ENCODE measurements at regions not wholly inside any gene's neighbourhood (a gene's known extent, or its start where the extent isn't known, plus 50 kb on each side); places are given as distances from the start of the nearest gene placed in this dataset.

- CTCF ChIA-PET: no interaction called here
- POLR2A ChIA-PET: no interaction called here
Observed at GRCh38 chr11:92276773-92277172, 52.2 kb downstream of the FAT3 start.

DNA sequence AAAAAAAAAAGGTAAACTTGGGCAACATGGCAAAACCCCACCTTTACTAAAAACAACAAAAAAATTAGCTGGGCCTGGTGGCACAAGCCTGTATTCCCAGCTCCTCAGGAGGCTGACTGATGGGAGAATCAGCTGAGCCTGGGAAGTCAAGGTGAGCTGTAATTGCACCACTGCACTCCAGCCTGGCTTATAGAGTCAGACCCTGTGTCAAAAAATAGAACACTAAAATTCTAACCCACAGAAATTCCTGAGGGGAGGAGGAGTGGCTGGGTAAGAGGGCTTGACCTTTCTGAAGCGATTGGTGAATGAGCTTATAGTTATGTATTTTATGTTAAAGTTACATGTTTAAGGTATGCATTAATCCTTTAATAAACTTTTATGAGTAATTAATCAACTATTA lies 53.3 kb downstream of the FAT3 start:
- H3K4me3 Mint-ChIP-seq: no peak overlapping the region
- POLR2A ChIA-PET: no interaction called here
- H3K4me1 Mint-ChIP-seq (ENCODE audit: low read depth): no peaks in the 10 kb centered on the region
- CTCF ChIA-PET: no interaction called here
- no peaks in the 10 kb centered on the region for H3K9me3 Mint-ChIP-seq (ENCODE audit: insufficient read depth)
- H3K27ac Mint-ChIP-seq: no peak overlapping the region
- DNase-seq: no peak
- no peaks in the 10 kb centered on the region for H3K36me3 Mint-ChIP-seq (ENCODE audit: low read depth)
- no peaks in the 10 kb centered on the region for H3K27me3 Mint-ChIP-seq (ENCODE audit: low read depth)
- no peak for ATAC-seq

More at GRCh38 chr11:92276773-92277172, 52.2 kb downstream of the FAT3 start:
- no peak overlapping the region for H3K27ac Mint-ChIP-seq
- no peak overlapping the region for H3K4me3 Mint-ChIP-seq
- H3K27me3 Mint-ChIP-seq (ENCODE audit: low read depth): no peaks in the 10 kb centered on the region
- H3K9me3 Mint-ChIP-seq (ENCODE audit: insufficient read depth): no peaks in the 10 kb centered on the region
- DNase-seq: no peak
- H3K36me3 Mint-ChIP-seq (ENCODE audit: low read depth): no peaks in the 10 kb centered on the region
- no peaks in the 10 kb centered on the region for H3K4me1 Mint-ChIP-seq (ENCODE audit: low read depth)
- no peak for ATAC-seq

DNA sequence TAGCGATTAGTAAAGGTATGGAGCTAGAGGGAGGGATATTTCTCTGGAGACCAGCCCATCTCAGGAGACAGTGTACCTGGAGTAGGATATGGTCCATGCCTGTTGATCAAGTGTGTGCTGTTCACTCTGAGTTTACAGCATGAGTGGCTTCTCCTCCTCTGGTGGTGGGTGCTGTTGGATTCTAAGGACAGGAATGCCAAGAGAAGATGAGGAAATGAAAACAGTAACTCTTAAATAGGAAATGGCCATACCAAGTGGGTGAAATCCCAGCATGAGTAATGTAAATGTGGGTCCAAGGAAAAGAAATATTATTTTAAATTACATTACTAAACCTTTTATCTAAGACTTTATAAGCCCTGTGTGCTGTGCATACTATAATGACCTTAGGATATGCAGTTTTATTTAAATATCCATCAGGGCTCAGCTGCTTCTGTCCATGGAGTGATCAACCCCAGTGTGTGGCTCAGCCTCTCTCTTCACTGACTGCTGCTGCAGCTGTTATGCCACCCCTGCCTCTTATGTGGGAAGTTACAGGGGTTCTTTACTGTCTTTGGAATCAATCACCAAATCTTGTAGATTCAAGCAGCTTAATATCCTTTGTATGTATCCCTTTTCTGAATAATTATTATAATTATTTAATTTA lies 54.3 kb downstream of the FAT3 start:
- Mint-ChIP-seq H3K9me3 (ENCODE audit: insufficient read depth) (no peaks in the 10 kb centered on the region), H3K27me3 (ENCODE audit: low read depth) (no peaks in the 10 kb centered on the region), H3K4me3 (no peak overlapping the region), H3K4me1 (ENCODE audit: low read depth) (no peaks in the 10 kb centered on the region), H3K27ac (no peak overlapping the region), H3K36me3 (ENCODE audit: low read depth) (no peaks in the 10 kb centered on the region)
- CTCF ChIA-PET: no interaction called here
- no peak for DNase-seq
- no peak for ATAC-seq
- POLR2A ChIA-PET: no interaction called here

GRCh38 chr11:92284107-92284506 lies 59.5 kb downstream of the FAT3 start:
- POLR2A ChIA-PET: no interaction called here
- CTCF ChIA-PET: no interaction called here
- Mint-ChIP-seq H3K27ac (no peak overlapping the region), H3K4me1 (ENCODE audit: low read depth) (no peaks in the 10 kb centered on the region), H3K27me3 (ENCODE audit: low read depth) (no peaks in the 10 kb centered on the region), H3K36me3 (ENCODE audit: low read depth) (no peaks in the 10 kb centered on the region), H3K4me3 (no peak overlapping the region), H3K9me3 (ENCODE audit: insufficient read depth) (no peaks in the 10 kb centered on the region)
- DNase-seq (no peak), ATAC-seq (no peak)

- Mint-ChIP-seq H3K36me3 (ENCODE audit: low read depth) (no peaks in the 10 kb centered on the region), H3K9me3 (ENCODE audit: insufficient read depth) (no peaks in the 10 kb centered on the region), H3K27ac (no peak overlapping the region), H3K4me1 (ENCODE audit: low read depth) (no peaks in the 10 kb centered on the region), H3K27me3 (ENCODE audit: low read depth) (no peaks in the 10 kb centered on the region), H3K4me3 (no peak overlapping the region)
- ChIA-PET CTCF (no interaction called here), POLR2A (no interaction called here)
- DNase-seq (no peak), ATAC-seq (no peak)
Observed at GRCh38 chr11:92284558-92284957, 59.9 kb downstream of the FAT3 start.

DNA sequence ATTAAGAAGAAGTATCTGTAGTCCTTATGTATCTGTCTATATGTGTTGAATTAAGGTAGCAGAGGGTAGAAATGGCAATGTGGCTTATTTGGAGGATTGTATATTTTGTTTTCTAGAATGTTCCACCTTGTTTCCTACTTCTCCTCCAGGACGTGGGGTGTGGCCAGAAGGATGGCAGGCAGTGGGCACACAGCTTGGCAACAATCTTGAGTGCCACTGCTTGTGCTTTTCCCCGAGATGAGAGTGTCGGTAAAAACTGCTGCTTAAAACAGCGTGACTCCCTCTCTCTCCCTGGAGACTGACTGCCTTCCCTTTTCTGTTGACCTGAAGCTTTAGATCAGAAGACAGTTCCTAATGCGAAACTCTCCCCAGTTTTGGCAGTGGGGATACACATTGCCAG lies 61.2 kb downstream of the FAT3 start:
- Mint-ChIP-seq H3K4me1 (ENCODE audit: low read depth) (no peaks in the 10 kb centered on the region), H3K9me3 (ENCODE audit: insufficient read depth) (no peaks in the 10 kb centered on the region), H3K4me3 (no peak overlapping the region), H3K36me3 (ENCODE audit: low read depth) (no peaks in the 10 kb centered on the region), H3K27ac (no peak overlapping the region), H3K27me3 (ENCODE audit: low read depth) (no peaks in the 10 kb centered on the region)
- ChIA-PET POLR2A (no interaction called here), CTCF (no interaction called here)
- ATAC-seq (no peak), DNase-seq (no peak)

- H3K27ac Mint-ChIP-seq: no peak overlapping the region
- ATAC-seq: no peak
- ChIA-PET POLR2A (no interaction called here), CTCF (no interaction called here)
- H3K9me3 Mint-ChIP-seq (ENCODE audit: insufficient read depth): no peaks in the 10 kb centered on the region
- no peak overlapping the region for H3K4me3 Mint-ChIP-seq
- no peaks in the 10 kb centered on the region for H3K36me3 Mint-ChIP-seq (ENCODE audit: low read depth)
- DNase-seq: no peak
- no peaks in the 10 kb centered on the region for H3K4me1 Mint-ChIP-seq (ENCODE audit: low read depth)
- no peaks in the 10 kb centered on the region for H3K27me3 Mint-ChIP-seq (ENCODE audit: low read depth)
Observed at GRCh38 chr11:92286709-92287108, 62.1 kb downstream of the FAT3 start.

DNA sequence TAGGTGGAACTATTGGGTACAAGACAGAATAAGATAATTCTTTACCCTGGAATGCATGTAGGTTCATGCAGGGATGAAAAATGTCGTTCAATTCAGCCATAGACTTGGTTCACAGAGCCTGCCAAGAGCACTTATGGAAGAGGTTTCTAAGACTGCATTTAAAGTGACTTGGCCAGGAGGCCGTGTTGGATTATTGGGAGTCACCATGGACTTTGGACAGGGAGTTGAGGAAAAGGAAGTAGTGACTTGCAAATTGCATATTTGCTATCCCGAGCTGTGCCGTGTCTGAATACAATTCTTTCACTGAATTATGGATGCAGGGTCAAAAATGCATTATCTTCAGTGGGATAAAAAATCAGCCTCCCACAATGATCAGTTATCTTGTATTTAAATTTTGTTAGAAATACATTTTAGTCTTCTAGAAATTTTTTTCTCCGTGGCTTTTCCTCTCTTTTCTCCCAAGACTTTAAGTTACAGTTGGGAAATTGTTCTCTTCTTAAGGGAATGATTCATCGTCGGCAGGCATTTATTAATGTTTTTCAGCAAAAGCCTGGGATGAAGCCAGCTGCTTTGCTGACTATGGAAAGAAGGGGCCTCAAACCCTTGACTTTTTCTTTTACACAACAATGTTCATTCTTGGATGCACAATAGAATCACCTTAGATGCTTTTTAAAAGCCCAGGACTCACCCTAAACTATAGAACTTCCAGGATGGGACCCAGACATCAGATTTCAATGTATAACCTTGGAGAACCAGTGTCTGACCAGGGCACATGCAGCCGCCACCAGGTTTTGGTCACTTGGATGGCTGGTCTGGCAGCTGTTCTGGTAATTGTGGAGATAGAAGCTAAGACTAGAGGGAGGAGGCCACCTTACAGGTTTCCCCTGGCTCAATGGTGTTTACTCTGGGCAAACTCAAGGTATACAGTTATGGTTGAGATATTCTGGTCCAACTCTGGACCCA lies 70.8 kb downstream of the FAT3 start:
- H3K4me1 Mint-ChIP-seq (ENCODE audit: low read depth): no peaks in the 10 kb centered on the region
- ChIA-PET CTCF (no interaction called here), POLR2A (no interaction called here)
- DNase-seq (no peak), ATAC-seq (no peak)
- no peak overlapping the region for H3K27ac Mint-ChIP-seq
- H3K9me3 Mint-ChIP-seq (ENCODE audit: insufficient read depth): no peaks in the 10 kb centered on the region
- H3K27me3 Mint-ChIP-seq (ENCODE audit: low read depth): no peaks in the 10 kb centered on the region
- no peak overlapping the region for H3K4me3 Mint-ChIP-seq
- no peaks in the 10 kb centered on the region for H3K36me3 Mint-ChIP-seq (ENCODE audit: low read depth)

- POLR2A ChIA-PET: no interaction called here
- Mint-ChIP-seq H3K4me1 (ENCODE audit: low read depth) (no peaks in the 10 kb centered on the region), H3K9me3 (ENCODE audit: insufficient read depth) (no peaks in the 10 kb centered on the region), H3K4me3 (no peak overlapping the region), H3K27ac (no peak overlapping the region), H3K27me3 (ENCODE audit: low read depth) (no peaks in the 10 kb centered on the region), H3K36me3 (ENCODE audit: low read depth) (no peaks in the 10 kb centered on the region)
- CTCF ChIA-PET: no interaction called here
- ATAC-seq (no peak), DNase-seq (no peak)
Observed at GRCh38 chr11:92296138-92296515, 71.5 kb downstream of the FAT3 start.

DNA sequence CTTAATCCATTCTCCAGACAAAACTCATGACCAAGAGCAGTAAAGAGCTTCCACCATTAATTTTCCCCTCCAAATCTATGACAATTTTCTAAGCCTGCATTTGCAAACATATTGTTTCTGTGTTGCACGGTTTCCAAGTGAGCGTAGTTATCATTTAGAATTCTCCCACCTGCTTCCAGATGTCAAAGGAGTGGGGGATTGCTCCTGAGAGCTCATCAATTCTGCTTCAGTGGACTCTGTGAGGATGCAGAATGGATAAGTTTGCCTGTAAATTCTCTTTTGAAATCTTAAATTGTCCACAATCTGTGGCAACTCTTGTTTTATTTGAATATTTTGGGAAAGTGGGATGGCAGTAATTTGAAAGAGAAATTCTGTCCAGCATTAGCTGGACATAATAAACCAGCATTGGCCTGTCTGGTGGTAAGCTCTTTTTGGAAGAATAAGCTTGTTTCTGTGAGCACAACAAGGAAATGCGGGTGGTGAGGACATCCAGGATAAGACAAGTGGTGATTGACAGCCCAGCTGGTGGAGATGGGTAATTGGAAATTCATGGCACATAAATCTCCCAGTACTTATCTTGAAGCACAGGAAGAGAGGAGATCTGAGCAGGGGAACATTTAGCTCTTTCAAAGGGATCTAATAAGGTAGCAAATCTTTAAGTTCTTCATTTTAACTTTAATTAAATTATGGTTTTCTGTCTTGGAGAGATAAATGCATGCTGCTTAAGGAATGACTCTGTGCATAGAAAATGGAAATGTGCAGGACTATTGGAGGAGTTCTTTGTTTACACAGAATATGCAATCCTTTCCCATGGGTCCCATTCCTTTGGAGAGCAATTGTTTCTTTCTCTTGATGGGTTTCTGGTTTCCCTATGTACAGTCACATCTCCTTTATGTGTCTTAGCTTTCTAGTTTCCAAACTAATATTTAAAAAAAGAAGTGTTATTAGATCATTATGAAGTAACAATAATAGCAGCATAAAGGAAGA lies 73.2 kb downstream of the FAT3 start:
- CTCF ChIA-PET: no interaction called here
- ATAC-seq (no peak), DNase-seq (no peak)
- POLR2A ChIA-PET: no interaction called here
- H3K9me3 Mint-ChIP-seq (ENCODE audit: insufficient read depth): no peaks in the 10 kb centered on the region
- H3K4me1 Mint-ChIP-seq (ENCODE audit: low read depth): no peaks in the 10 kb centered on the region
- H3K27ac Mint-ChIP-seq: no peak overlapping the region
- H3K27me3 Mint-ChIP-seq (ENCODE audit: low read depth): no peaks in the 10 kb centered on the region
- H3K36me3 Mint-ChIP-seq (ENCODE audit: low read depth): no peaks in the 10 kb centered on the region
- no peak overlapping the region for H3K4me3 Mint-ChIP-seq

DNA sequence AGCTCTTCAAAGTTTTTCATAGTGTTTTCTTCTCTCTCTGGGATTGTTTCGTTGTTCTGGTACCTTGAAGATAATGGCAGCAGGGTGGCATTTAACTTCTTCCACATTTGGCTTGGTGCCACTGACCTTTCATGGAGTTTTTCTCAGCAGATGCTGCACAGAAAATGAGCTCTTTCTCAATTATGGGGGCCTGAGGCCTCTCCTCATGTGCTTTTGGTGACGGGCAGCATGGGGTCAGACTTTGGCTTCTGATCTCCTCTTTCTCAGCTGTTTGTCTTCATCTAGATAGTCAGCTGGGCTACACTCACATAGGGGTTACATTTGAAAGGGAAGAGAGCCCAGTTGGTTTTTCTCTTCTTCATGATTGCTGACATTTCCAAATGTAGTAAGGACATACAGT lies 76.3 kb downstream of the FAT3 start:
- DNase-seq (no peak), ATAC-seq (no peak)
- Mint-ChIP-seq H3K4me3 (no peak overlapping the region), H3K4me1 (ENCODE audit: low read depth) (no peaks in the 10 kb centered on the region), H3K27ac (no peak overlapping the region), H3K27me3 (ENCODE audit: low read depth) (no peaks in the 10 kb centered on the region), H3K36me3 (ENCODE audit: low read depth) (no peaks in the 10 kb centered on the region), H3K9me3 (ENCODE audit: insufficient read depth) (no peaks in the 10 kb centered on the region)
- CTCF ChIA-PET: no interaction called here
- POLR2A ChIA-PET: no interaction called here

DNA sequence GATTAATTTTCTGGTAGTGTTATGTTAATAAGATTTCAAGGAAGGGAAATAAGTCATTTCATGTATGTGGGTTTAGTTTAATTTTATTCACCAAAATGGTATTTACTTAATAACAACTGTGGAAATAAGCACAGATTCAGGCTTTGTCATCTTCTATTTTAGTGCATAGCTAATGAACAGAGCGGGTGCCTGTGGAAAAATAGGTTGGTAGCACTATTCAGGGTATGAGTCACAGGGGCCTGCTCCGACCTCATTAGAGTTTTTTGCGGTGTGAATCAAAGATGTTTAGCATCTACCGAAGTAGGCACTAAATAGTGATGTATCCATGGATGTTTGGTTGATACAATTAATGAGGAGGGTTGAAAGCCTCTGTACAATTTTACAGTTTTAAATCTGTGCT lies 78.2 kb downstream of the FAT3 start:
- no peaks in the 10 kb centered on the region for H3K4me1 Mint-ChIP-seq (ENCODE audit: low read depth)
- no peak overlapping the region for H3K4me3 Mint-ChIP-seq
- H3K27me3 Mint-ChIP-seq (ENCODE audit: low read depth): no peaks in the 10 kb centered on the region
- no peak overlapping the region for H3K27ac Mint-ChIP-seq
- CTCF ChIA-PET: no interaction called here
- ATAC-seq (no peak), DNase-seq (no peak)
- POLR2A ChIA-PET: no interaction called here
- no peaks in the 10 kb centered on the region for H3K36me3 Mint-ChIP-seq (ENCODE audit: low read depth)
- H3K9me3 Mint-ChIP-seq (ENCODE audit: insufficient read depth): no peaks in the 10 kb centered on the region

Data from activated CD8-positive, alpha-beta T cell treated with anti-CD3 and anti-CD28 coated beads, Interleukin-2, amount 10 ng/mL, durations not matched to agents 7 days and 5 days (primary cell).